HG03432 (cell line): ENCODE measurements at regions not wholly inside any gene's neighbourhood (a gene's known extent, or its start where the extent isn't known, plus 50 kb on each side); places are given as distances from the start of the nearest gene placed in this dataset.
A peak's percentile ranks its signal among the peaks of the same experiment; 100 is the strongest.
"Not testable (repeated sequence)": the region's sequence is repeated elsewhere in the genome, so short reads cannot be mapped to it uniquely, and the experiment has no call there.

Experiments
- ATAC-seq: cut with Tn5 transposase; IDR thresholded peaks from one replicate; pipeline ENCODE4 v1.9.1; 2021; ENCODE audit warnings: mild to moderate bottlenecking, moderate library complexity; ENCODE audit not compliant: unreplicated experiment

- no peak for ATAC-seq
Measured at GRCh38 chr10:38209332-38209731, 115.2 kb downstream of the ZNF37A start.

GRCh38 chr10:38209748-38210147, 115.6 kb downstream of the ZNF37A start:
- ATAC-seq: not testable (repeated sequence)

GRCh38 chr10:38212460-38212859, 118.3 kb downstream of the ZNF37A start:
- ATAC-seq: no peak

- ATAC-seq: no peak
Measured at GRCh38 chr10:38226385-38226784, 132.2 kb downstream of the ZNF37A start.

GRCh38 chr10:38228394-38228793, 134.3 kb downstream of the ZNF37A start:
- no peak for ATAC-seq

- ATAC-seq: not testable (repeated sequence)
Measured at GRCh38 chr10:38238479-38238878, 144.3 kb downstream of the ZNF37A start.

GRCh38 chr10:38242061-38242649, 148.0 kb downstream of the ZNF37A start:
- ATAC-seq: not testable (repeated sequence)

GRCh38 chr10:38248113-38248512, 154.0 kb downstream of the ZNF37A start:
- not testable (repeated sequence) for ATAC-seq

- ATAC-seq: not testable (repeated sequence)
Measured at GRCh38 chr10:38252551-38252950, 158.4 kb downstream of the ZNF37A start.

GRCh38 chr10:38267555-38267954, 173.4 kb downstream of the ZNF37A start:
- ATAC-seq: not testable (repeated sequence)

GRCh38 chr10:38271031-38271430, 176.9 kb downstream of the ZNF37A start:
- not testable (repeated sequence) for ATAC-seq

- ATAC-seq: not testable (repeated sequence)
Measured at GRCh38 chr10:38274879-38275278, 180.7 kb downstream of the ZNF37A start.

- not testable (repeated sequence) for ATAC-seq
Measured at GRCh38 chr10:38292560-38292959, 198.4 kb downstream of the ZNF37A start.

- ATAC-seq: not testable (repeated sequence)
Measured at GRCh38 chr10:38310111-38310510, 216.0 kb downstream of the ZNF37A start.

GRCh38 chr10:38315090-38315805, 221.1 kb downstream of the ZNF37A start:
- not testable (repeated sequence) for ATAC-seq

GRCh38 chr10:38321393-38321792, 227.3 kb downstream of the ZNF37A start:
- not testable (repeated sequence) for ATAC-seq

- not testable (repeated sequence) for ATAC-seq
Measured at GRCh38 chr10:38330306-38330705, 236.2 kb downstream of the ZNF37A start.

- not testable (repeated sequence) for ATAC-seq
Measured at GRCh38 chr10:38331106-38331505, 237.0 kb downstream of the ZNF37A start.

GRCh38 chr10:38333699-38334098, 239.6 kb downstream of the ZNF37A start:
- not testable (repeated sequence) for ATAC-seq

GRCh38 chr10:38350645-38351044, 256.5 kb downstream of the ZNF37A start:
- ATAC-seq: not testable (repeated sequence)

- ATAC-seq: not testable (repeated sequence)
Measured at GRCh38 chr10:38354410-38354809, 260.3 kb downstream of the ZNF37A start.

- peak; percentile 100 for ATAC-seq
Measured at GRCh38 chr10:38355911-38356526, 261.9 kb downstream of the ZNF37A start.
